ENCODE measurements at regions not wholly inside any gene's neighbourhood (a gene's known extent, or its start where the extent isn't known, plus 50 kb on each side); places are given as distances from the start of the nearest gene placed in this dataset.

DNA sequence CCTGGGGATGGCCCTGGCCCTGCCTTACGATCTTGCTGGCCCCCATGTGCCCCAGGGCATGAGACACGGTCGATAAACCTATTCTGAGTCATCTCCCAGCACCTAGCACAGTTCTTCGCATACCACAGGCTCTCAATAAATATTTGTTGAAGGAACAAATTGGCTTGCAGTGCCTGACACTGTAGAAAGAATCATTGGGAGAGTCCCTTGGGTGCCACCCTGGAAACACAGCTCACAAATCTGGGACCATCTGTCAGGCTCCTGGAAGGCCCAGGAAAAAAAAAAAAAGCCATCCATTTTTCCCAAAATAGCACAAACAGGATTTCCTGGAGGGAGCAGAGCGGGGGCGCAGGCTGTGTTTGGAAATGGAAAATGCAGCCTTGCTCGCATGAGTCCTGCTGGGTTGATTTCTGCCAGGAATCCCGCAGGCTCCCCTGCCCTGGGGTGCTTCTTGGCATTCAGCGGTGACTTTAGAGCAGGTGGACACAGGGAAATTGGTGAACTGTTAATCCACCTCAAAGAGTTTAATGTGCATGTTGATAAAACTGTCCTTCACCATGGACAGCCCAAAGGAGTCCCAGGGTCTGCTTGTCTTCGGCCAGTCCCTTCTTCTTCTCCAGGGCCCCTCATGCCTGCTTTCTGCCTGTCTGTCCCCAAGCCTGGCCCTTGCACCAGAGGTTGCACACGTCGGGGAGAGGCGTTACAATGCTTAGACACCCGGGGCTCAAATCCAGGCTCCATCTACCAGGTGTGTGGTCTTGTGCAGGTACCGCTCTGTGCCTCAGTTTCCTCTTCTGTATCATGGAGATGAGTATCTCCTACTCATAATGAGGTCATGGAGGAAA is 106.1 kb upstream of the RFLNA start:
- no peak for DNase-seq (ENCODE audit: low read depth in 2 of 2)

DNA sequence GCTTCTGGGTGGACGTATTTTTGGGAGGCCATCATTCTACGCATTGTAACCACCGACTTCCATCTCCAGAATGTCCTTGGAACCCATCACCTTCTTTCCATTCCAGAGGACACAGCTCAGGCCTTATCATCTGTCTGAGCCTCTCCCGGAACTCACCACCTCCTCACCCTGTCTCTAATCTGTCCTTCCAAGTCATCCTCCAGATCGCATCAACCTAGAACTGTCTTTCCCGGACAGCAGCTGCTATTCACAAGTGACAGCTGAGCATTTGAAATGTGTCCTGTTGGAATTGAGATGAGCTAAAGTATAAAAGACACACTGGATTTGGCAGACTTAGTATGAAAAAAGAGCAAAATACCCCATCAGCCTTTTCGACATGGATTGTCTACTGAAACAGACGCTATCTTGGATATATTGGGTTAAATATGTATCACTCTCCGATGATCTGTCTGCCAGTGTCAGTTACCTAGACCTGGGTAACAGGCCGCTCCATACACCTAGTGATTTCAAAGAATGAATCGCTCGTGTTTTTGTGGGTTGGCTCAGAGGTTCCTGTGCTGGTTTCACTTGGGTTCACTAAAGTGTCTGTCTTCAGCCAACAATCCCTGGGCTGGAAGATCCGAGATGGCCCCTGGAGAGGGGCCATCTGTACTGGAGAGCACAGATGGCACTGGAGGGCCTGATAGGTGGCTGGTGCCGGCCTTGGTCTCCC is 104.4 kb upstream of the RFLNA start:
- no peak for DNase-seq (ENCODE audit: low read depth in 2 of 2)

DNA sequence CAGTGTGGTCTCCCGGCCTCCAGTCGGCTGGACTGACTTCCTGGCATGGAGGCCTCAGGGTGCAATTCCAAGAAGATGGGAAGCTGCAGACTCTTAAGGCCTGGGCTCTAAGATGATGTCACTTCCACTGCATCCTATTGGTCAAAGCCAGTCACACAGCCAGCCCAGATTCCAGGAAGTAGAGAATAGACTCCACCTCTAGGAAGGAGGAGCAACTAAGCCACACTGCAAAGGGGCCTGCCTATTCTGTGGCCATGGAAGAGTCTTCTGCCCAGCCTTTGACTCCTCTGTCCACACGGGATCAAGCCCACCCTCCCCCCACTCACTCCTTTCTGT is 103.9 kb upstream of the RFLNA start:
- no peak for DNase-seq (ENCODE audit: low read depth in 2 of 2)

DNA sequence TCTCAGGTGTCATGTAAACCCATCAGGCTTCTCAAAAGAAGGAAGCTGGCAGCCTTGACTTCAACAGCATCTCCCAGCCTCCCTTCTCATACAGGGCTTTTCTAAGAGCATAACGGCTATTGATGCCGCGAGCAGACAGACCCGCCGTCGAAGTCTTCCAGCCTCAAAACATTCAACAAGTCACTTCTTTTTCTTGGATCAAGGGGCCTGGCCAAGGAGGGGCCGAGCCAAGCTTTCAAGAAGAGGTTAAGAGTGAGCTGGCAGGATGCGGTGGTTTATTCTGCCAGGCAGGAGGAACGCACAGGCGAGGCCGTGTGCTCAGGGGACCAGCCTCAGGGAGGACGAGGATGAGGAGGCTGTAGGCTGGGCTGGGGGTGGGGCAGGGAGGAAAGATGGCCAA is 102.9 kb upstream of the RFLNA start:
- no peak for DNase-seq (ENCODE audit: low read depth in 2 of 2)

DNA sequence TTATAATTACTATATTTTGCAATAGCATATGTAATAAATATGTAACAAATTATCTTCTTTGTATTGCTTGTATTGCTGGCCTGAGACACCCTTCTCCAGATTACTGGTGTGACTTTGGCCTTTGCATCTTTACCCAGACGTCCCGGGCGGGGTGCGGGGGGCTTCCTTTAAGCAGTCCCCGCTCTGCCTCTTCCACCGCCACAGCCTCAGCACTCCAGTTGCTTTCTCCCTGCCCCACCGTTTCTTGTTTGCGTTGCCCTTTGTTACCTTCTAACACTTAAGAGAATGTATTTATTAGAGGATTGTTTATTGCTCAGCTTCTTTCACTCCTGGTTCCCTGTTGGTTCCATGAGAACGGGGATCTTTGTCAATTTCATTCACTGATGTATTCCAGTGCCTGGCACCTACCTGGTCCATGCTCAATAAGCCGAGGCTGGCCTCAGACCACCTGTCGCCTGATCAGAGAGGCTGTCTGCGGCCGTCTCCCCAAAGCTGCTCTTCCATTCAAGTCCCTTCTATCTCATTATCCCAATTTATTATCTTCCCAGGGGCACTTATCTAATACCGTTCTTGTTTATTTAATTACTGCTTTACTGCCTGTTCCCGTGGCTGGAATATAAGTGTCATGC is 100.5 kb upstream of the RFLNA start:
- no peak for DNase-seq (ENCODE audit: low read depth in 2 of 2)

DNA sequence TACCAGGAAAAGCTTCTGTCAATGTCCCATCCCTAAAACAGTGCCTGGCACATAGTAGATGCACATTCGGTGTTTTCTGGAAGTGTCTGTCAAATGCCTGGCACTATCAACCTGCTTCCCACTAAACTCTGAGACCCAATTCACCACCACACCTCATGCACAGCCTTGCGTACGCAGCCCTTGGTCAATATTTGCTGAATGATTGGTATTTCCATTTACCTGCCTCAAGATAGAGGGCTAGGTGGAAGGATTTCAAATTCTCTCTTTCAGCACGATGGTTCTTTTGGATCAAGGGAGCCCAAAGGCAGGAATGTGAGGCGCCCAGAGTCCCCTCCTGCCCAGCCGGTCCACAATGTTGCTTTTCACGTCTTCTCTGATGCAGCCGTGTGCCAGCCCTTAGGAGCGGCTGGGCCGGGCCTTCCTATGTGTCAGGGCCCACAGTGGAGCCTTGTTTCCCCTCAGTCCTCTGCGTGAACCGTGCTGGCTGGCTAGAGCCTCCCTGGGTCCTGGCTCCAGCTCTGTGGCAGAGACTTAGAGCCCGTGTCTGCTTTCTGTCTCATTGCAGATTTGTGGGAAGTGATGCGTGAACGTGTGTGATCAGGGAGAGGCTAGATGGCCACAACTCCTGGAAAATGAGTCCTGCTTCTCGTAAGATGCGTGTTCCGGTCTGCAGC is 99.9 kb upstream of the RFLNA start:
- DNase-seq (ENCODE audit: low read depth in 2 of 2) = no peak

DNA sequence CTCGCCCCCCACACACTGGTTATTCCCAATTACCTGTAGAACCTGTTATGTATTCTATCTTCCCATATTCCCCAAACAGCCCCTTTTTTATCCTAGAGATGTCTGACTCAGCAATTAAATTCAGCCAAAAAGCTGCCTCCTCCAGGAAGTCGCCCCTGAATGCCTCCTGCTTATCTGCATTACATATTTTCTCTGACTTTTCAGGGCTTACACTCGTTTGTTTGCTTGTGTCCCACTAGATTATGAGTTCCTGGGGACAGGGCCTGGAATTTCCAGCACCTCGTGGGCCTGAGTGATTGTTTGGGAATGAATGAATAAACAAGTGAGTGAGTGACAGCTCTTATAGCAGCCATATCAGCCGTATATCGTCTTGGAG is 99.3 kb upstream of the RFLNA start:
- DNase-seq (ENCODE audit: low read depth in 2 of 2) = no peak

DNA sequence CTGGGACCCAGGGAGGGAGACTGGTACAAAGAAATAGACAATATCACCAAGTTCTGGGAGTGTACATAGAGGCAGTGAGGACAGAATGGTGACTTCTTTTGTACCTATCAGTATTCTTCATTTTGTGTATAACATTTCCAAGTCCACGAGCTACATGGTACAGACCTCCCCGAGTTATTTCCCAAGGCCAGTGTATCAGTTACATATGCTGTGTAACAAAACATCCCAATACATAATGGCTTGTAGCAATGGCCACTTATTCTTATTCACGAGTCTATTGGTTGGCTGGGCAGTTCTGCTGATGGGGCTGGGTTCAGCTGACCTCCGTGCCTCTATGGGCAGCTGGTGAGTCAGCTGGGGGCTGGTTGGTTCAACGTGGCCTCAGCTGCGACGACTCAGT is 98.7 kb upstream of the RFLNA start:
- DNase-seq (ENCODE audit: low read depth in 2 of 2) = no peak

DNA sequence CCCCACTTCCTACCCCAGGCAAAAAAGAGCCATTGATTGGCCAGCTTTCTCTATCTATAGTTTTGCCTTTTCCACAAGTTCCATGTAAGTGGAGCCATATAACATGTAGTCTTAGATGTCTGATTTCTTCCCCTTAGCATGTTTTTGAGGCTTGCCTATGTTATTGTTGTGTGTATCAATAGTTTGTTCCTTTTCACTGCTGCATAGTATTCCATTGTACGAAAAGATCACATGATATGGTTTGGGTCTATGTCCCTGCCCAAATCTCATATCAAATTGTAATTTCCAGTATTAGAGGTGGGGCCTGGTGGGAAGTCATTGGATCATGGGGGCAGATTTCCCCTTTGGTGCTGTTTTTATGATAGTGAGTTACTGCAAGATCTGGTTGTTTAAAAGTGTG is 93.6 kb upstream of the RFLNA start:
- DNase-seq (ENCODE audit: low read depth in 2 of 2) = no peak

DNA sequence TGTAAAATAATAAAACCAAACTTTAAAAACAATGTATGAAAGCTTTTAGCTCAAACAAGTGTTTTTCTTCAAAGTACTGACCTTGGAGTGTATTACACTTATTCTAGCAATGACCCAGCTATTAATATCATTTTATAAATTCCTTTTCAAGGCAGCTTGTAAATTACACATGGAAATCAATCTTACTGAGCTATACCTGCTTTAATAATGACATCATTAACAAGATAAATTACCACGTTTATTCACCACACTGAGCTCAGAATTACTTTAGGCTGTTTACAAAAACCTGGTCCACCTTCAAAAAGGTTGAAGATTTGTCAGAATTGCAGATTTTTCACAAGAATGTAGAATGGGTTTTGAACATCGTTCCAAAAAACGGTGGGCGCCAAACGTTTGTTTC is 91.7 kb upstream of the RFLNA start:
- no peak for DNase-seq (ENCODE audit: low read depth in 2 of 2)

DNA sequence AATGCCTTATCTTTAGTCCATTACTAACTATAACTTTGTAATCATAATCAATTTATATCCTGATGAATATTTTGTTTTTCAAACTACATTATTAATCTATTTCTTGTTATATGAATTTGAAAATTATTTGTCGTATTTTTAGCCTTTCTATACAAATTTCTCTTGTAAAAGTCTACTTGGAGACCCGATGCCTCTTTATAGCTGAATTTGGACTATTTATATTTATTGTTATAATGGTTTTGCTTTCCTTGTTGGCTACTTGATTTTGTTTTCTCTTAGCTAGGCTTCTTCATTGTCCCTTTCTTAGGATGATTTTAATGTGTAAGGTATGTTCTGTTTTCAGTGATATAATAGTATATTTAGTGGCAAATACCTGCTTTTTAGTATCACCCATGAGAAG is 89.5 kb upstream of the RFLNA start:
- DNase-seq (ENCODE audit: low read depth in 2 of 2) = no peak

DNA sequence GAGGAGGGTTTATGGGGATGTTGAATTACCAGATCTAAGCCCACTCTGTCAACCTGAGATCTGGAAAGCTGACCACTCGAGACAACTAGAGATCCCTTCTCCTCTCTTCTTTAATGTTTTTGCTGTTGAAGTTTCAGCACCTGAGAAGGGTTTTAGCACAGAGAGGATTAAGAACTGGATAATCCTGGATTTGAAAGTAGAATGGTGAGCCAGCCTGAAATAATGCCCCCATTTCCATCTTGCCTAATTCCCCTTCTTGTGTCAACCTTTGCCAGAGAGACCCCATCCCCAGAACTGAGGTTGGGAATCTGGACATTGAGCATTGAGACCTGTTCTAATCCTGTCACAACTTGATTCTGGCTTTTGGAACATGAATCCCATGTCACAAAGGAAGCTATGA is 87.8 kb upstream of the RFLNA start:
- DNase-seq (ENCODE audit: low read depth in 2 of 2) = no peak

DNA sequence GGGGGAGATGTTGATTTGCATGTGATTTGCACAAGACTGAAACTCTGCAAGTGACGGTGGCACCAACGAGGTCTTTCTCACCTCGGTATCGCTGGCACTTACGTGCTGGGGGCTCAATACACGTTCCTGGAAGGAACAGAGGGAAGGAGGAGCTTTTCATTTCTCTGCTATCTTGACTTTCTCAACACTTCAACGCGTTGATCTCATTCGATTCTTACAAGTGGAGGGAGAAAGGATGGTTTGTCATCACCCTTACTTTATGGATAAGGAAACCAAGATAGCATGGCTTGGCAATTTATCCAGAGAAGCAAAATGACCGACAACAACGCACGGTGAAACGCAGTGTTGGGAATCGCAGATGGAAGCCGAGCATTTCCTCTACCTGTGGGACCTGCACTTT is 87.3 kb upstream of the RFLNA start:
- DNase-seq (ENCODE audit: low read depth in 2 of 2) = no peak

DNA sequence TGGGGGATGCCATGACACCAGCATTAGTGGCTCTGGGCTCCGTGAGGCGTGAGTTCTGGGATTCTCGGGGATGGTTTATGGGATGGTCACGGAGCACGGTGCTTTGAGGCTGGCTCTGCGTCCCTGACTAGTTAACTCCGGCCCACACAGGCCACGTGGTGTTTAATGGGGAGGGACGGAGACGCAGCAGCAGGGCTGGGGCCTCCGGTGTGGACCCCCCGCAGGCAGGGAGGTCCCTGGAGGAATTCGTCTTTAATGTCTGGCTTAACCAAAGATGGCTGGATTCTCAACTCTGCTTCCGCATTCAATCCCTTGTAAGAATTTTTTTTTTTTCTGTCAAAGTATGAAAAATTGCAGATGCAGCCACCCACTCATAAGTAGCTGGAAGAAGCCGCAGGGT is 86.4 kb upstream of the RFLNA start:
- DNase-seq (ENCODE audit: low read depth in 2 of 2) = no peak

DNA sequence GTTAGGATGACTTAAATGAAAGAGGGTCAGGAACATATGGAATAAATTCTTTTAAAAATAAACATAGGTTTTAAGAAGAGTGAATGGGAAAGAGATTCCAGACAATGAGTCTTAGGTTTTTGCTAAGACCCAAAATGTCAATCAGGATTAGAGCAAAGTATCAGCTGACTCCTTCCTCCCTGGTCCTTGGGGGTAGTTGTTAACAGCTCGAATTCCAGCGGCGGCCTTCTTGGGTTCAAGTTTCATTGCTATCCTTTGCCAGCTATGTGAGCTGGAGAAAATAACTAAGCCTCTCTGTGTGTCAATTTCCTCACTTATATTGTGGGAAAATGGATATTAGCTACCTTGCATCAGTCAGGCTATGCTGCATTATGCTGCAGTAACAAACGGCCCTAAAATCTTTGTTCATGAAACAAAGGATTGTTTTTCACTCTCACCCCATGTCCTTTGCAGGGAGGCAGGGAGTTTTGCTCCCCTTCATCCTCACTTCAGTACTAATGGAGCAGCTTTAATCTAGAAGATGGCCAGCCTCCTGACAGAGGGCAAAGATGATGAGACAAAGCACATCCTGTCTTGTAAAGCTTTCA is 83.8 kb upstream of the RFLNA start:
- no peak for DNase-seq (ENCODE audit: low read depth in 2 of 2)

DNA sequence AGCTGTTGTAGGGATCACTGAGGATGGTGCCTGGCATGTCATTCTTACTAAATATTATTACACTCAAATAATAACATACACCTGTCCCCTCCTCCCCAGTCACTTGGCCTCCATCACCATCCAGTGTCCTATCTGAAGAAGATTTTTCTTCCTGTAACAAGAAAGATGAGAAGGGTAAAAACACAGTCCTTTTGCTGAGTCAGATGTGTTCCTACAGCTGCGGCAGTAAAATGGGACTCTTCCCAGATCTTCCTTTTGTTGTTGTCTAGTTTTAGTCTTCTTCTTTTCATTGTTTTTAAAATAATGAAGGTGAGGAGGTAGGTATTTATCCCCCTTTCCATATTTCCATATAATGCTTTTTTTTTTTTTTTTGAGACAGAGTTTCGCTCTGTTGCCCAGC is 83.1 kb upstream of the RFLNA start:
- no peak for DNase-seq (ENCODE audit: low read depth in 2 of 2)

DNA sequence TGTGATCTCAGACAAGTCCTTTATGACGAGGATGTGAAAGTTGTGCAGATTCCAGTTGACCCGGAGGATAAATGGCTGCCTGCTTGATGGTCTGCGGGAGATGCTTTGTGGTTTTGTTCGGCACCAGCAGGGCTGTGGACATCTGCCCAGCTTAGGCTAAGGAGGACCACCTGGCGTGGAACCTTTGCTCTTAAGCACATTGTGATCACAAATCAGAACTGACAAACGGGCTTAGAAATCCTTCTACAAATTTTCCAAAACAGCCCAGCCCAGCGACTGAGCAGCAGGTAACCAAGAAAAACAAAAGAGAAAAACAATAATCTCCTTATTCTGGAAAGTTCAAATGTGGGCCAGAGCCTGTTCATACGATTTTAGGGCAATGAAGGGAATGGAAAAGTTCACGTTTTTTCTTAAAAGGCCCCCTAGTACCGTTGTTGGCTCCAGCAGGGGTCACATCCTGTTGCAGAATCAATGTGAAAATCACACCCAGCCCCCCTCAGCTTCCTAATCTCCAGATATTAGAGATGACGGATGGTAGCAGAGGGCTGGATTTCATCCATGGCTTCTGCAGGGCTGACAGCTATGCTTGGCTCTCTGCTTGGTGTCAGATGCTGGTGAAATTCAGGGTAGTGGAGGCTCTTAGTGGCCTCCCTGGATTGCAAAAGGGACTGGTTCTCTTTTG is 81.1 kb upstream of the RFLNA start:
- DNase-seq (ENCODE audit: low read depth in 2 of 2) = no peak

DNA sequence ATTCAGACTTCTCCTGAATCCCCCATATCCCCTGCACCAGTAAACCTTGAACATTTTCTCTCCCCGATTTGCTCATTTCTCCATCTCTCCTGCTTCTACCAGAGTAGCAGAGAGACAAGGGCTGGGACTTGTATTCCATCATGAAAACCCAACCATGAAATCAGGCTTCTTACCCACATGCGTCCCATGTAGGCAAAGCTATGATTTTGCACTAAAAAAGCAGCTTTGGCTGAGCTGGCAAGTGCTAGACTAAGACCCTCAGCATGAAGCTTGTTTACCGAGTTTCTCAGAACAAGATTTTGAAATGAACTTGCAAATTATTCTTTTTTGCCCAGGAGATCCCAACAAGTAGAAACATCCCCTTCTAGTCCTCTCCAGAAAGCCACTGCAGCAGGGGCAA is 80.3 kb upstream of the RFLNA start:
- DNase-seq (ENCODE audit: low read depth in 2 of 2) = no peak

DNA sequence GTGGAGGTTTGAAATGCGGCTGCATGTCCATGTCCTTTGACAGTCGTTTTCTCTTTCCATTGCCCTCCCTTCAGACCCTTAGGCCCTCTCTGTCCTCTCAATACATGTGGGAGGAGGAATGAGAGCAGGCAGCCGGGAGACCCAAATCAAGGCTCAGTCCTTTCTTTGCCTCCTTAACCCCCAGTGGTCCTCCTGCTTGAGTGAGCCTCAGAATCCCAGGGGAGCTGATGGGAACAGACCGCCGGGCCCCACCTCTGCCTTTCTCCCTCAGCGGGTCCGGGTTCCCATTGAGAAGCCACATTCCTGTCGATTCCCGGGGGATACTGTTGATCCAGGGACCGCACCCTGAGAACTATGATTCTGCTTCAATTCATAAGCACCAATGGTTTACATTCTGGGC is 77.9 kb upstream of the RFLNA start:
- DNase-seq (ENCODE audit: low read depth in 2 of 2) = no peak

DNA sequence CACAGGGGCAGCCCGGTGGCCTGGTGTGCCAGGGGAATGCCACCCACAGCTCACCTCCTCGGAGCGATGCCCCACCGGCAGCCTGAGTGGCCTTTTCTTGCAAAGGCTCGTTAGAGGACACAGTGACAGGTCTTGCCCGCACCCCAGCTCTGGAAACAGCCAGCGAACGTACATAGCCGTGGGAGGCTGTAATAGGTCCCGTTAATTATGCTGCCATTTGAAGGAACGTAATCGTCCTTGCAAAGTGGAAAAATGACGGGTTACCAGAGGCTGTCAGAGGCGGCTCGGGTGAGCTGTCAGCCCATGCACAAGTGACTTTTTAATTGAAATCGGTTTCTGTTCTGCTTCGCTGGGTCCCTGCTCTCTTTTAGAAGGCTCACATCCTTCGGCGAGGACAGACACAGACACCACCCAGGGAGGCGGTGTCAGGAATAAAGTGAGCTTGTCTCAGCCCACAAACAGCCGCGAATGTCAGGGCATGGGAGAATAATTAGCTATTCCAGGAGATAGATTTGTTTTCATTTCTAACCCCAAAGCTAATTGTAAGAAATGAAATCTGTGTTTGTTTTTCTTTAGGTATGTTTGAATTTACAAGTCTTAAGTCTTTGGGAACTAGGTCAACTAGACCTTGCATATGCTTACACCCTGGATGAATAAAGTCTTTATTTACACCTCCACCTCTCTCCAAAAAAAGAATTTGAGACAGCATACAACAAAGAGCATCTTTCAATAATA is 77.2 kb upstream of the RFLNA start:
- DNase-seq (ENCODE audit: low read depth in 2 of 2) = no peak

DNA sequence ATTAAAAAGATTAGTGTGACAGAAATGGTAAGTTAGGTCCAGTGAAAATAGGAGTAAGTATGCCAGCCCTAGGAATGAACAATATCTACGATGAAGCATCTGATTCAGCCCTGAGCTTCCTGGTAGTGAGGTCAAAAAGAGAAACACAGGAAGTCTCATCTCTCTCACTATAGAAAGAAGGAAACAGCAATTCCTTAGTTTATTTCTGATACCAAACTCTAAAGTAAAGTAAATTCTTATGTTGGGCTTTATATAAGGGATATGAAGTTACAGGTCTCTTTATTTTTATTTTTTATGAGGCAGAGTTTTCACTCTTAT is 76.7 kb upstream of the RFLNA start:
- DNase-seq (ENCODE audit: low read depth in 2 of 2) = no peak
